HG03175 (cell line): ENCODE measurements at regions not wholly inside any gene's neighbourhood (a gene's known extent, or its start where the extent isn't known, plus 50 kb on each side); places are given as distances from the start of the nearest gene placed in this dataset.
"Not testable (repeated sequence)": the region's sequence is repeated elsewhere in the genome, so short reads cannot be mapped to it uniquely, and the experiment has no call there.

Source experiments
- ATAC-seq: cut with Tn5 transposase; IDR thresholded peaks from one replicate; pipeline ENCODE4 v1.9.1; 2021; ENCODE audit warnings: mild to moderate bottlenecking, moderate library complexity; ENCODE audit not compliant: unreplicated experiment

DNA sequence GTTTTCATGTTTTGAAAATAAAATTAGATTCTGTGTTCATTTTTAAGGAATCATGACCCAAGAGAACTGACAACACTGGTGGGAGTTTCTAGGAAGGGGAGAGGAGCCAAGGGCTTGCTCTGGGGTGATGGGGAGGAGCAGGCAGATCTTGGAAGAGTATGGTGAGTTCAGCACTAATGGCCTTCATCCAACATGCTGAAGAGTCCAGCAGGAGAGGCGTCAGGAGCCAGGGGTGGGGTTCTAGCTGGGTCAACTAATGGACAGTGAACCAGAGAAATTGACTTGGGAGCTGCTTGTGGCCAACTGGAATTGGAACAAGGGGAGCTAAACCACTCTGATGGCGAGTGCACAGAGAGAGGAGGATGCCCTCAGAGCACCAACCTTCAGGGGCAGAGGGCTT lies 107.1 kb downstream of the MRPL14 start:
- no peak for ATAC-seq

DNA sequence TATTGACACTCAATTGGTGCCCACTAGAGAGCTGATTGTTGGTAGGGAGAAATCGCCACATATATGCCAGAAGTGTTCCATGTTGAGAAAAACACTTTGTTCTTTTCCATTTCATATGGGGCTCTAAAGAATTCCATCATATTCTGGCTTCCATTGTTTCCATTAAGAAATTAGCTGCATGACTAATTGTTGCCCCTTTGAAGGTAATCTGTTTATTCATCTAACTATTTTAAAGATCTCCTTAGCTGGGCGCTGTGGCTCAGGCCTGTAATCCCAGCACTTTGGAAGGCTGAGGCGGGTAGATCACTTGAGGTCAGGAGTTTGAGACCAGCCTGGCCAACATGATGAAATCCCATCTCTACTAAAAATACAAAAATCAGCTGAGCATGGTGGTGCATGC lies 109.9 kb downstream of the MRPL14 start:
- not testable (repeated sequence) for ATAC-seq

DNA sequence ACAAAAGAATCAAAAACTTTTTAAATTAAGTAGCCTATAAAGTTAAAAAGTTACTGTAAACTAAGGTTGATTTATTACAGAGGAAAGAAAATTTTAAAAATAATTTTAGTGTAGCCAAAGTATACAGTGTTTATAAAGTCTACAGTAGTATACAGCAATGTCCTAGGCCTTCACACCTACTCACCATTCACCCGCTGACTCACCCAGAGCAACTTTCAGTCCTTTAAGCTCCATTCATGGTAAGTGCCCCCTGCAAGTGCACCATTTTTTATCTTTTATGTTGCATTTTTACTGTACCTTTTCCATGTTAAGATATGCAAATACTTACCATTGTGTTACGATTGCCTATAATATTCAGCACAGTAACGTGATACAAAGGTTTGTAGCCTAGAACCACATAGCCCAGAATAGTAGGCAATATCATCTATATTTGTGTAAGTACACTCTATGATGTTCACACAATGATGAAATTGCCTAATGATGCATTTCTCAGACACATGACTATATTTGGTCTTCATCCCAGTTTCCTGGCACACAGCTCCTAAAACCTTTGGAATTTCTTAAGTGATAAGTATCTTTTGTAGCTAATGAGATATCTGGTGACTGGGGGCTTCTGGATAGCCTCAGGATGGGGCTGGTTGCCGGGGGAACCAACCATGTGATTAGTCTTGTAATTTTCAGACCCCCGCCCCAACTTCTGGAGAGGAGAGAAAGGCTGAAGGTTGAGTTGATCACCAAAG lies 111.0 kb downstream of the MRPL14 start:
- ATAC-seq: no peak

DNA sequence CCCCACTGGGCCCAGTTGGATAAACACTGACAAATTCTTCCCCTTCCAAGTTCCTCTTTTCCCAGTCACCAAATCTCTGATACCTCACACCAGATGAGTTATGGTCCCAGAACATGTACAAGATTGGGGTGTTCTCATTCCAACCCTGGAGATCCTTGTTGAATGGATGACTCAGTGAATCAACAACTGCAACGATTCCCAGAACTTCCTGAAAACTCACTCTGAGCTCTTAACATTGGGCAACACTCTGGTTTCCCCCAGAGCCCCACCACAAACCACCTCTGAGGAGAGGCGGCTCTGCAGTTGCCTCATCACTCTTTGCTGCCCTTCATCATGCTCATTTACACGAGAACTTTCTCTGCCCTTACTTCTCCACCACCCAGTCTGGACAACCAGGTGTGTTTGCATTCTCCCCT lies 115.2 kb downstream of the MRPL14 start:
- no peak for ATAC-seq

DNA sequence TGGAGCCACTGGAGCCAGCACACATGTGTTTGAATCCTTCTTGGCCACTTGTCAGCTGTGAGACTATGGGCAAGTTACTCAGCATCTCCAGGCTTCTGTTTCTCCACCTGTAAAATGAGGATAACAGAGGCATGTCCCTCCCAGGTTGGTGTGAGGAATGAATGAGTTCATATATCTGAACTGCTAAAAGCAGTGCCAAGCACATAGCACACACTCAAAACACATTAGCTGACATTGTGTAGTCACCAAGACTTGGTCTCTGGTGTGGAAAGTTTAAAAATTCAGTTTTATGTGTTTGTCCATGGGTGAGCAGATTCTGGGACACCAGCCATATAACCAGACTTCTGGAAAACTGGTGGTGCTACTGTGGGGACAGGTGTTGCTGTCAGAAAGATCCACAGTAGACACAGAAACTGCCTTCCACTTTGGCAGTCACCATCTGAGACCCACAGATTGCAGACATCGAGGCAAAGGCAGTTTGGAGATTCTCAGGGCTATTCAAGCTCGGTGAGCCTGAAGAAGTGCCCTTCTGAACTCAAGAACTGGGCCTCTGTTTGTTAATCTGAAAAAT lies 115.8 kb downstream of the MRPL14 start:
- no peak for ATAC-seq

DNA sequence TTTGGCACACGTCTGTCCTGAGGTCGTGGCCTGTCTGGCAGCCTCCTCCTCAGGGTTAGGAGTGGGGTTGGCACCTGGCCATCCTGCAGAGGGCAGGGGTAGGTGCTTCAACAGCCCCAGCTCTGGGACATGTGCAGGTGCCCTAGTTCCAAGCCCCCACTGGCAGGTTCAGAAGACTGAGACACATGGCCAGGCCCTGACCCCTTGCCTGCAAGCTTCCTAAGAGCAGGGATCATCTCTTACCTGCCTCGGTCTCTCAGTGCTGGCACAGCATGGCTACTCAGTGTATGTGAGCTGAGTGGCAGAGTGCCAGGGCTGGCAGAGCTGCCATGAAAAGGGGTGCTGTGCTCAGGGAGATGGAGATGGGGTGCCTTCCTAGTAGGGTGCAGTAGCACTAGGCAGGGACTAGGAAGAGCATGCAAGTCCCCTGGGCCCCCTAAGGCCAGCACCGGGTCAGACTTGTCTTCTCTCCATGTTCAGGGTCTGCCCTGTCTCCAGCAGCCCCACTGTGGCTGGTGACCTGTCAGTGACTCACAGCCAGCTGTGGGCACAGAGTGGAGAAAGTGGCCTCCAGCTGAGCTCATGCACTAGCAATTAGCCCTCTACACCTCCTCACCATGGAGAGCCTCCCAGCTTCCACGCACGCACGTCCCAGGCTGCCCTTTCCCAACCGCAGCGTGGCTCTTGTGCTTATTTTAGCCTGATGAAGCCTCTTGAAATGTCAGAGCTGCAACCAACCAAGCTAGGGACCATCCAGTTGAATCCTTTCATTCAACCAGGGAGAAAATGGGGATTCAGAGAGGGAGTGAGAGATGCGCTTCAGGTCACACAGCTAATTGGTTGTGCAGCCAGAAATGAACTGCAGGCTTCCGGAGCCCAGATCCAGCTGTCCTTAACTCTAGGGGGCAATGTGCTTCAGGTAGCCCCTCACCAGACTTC lies 116.6 kb downstream of the MRPL14 start:
- no peak for ATAC-seq

DNA sequence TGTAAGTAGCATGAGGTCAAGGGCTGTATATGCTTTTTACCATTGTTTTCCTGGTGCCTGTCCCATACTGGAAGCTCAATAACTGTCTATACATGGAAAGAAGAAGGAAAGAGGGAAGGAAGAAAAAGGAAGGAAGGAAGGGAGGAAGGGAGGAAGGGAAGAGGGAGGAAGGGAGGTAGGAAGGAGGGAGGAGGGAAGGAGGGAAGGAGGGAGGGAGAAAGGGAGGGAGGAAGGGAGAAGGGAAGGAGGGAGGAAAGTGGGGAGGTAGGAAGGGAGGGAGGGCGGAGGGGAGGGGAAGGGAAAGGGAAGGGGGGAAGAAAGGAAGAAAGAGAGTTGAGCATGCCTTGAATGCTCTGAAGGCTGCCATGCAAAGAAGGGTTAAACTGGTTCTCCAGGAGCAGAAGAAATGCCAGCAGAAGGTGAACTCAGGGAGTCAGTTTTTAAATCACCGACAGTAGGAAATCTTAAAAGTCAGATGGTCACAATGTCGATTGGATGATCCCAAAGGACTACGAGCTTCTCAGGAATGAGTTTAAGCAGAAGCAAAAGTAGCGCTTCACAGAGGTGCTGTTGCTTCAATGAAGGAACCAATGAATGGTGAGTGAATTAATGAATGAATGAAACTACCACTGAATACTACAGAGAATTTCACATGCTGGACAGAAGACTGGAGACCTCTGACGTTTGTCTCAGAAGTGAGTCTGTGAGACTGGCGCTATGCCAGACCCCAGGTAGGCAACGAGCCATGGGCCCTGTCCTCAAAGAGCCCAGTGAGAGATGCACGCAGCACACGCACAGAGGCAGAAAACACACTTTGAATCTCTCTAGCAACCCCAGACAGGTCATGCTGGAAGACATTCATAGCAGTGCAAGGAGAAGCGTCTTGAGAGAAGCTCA lies 117.6 kb downstream of the MRPL14 start:
- no peak for ATAC-seq

DNA sequence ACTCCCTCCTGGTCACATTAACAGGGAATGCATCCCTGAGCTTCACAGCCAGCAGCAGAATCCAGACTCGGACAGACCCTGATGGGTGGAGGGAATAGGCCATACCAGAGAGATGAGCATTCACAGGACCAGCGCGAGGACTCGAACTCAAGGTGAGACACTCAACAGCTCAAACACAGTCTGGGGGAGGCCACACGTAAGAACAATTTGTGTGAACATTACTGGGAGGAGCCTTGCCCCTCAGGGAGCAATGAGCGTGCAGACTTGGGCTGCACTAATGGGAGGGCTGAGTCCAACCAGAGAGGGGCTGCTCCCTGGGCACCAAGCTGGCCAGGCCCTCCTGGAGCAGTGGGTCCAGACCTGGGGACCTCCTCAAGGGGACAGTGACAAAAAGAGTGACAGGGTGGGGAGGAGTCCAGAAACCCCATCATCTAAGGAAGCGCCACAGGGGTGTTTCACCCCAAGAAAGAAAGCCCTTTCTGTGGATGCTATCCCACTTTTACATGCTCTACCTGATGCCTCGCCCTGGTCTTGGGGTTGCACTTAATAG lies 118.4 kb downstream of the MRPL14 start:
- ATAC-seq: no peak

DNA sequence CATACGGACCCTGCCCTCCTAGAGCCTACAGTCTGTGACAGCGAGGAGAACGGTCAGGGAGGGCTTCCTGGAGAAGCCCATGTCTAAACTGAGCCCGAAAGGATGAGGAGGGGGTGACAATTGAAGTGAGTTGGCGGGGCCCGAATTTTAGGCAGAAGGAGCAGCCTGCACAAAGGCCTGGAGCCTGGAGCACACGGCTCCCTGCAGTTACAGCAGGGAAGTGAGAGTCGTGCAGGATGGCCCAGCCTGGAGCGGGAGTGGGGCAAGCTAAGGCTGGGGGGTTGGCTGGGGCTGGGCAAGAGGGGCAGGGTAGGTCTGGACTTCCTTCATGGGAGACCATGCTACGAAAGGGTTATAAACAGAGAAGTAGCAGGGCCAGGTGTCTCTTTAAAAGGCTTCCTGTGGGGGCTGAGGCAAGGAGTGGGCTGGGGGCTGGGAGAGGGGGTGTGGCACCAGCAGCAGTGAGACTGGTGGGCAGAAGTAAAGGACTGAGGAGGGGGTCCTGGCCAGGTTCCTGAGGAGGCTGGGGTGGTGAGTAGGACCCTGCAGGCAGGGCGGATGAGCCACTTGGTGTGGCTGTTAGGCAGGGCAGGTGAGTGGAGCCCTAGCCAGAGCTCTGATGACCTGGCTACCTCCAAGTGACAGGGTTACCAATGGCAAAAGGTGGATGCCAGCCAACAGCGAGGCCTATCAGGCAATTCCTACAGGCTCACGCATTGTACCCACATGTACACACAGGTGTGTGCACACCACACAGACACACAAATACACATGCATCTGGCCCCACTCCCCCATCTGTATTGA lies 119.2 kb downstream of the MRPL14 start:
- ATAC-seq: no peak

DNA sequence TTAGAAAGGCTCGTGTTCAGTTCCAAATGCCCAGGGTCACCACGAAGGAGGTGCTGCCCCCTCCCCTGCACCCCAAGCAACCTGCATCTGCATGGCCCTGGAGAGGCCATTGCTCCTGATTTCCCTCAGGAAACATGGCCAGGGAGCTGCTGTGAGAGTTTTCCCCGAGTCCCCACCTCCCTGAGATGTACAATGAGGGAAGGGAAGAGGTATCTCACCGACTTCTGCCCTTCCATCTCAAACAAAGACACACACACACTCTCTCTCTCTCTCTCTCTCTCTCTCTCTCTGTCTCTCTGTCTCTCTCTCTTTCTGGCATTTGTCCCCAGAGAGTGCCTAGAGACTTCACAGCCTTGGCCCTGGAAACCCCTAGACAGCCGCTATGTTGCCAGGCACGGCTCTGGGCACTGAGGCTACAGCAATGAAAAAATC lies 120.4 kb downstream of the MRPL14 start:
- ATAC-seq: no peak

DNA sequence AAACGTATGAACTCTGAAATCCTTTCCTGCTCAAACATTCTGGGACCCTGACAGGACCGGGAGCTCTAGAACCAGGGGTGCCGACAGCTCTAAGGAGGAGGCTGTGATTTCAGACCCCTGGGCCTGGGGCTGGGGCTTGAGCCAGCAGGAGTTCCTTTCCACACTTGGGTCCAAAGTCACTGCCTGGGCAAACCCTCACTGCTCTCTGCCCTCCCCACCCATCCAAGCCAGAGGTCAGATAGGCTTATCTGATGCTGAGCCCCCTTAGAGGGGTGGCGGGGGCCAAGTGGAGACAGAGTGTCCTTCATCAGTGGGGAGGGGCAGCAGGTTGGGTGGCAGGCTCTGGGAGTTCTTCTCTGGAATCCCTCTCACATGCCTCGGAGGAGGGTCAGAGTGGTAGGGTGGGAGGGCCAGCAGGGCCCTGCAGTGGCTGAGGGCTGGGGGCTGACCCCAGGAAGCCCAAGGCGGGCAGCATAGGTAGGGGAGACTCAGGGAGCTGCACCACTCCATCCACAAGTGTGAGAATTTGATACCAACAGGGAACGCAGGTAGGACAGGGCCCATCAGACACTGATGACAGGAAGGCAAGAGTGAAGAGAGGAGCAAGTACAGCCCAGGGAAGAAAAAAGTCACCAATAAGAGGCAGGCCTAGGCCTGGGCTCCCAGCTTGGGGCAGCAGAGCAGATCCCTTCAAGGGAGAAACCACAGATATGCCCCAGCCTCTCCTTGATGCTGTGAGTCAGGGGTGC lies 121.0 kb downstream of the MRPL14 start:
- ATAC-seq: no peak

DNA sequence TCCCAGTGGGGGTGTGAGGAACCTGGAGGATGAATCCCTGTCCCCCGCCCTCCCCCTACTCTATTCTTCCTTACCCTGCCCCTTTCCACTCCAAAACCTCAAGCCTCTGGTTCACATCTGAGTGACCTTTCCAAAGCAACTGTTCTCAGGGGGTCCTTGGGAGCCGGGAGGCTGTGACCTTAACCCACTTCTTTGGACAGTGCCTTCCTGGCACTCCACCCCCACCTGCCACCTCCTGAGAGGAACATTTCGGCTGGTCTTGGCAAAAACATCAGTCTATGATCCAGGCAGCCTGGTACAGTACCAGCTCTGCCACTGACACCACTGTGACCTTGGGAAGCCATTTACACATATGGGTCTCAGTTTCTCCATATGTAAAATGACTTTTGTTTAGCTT lies 121.7 kb downstream of the MRPL14 start:
- no peak for ATAC-seq

DNA sequence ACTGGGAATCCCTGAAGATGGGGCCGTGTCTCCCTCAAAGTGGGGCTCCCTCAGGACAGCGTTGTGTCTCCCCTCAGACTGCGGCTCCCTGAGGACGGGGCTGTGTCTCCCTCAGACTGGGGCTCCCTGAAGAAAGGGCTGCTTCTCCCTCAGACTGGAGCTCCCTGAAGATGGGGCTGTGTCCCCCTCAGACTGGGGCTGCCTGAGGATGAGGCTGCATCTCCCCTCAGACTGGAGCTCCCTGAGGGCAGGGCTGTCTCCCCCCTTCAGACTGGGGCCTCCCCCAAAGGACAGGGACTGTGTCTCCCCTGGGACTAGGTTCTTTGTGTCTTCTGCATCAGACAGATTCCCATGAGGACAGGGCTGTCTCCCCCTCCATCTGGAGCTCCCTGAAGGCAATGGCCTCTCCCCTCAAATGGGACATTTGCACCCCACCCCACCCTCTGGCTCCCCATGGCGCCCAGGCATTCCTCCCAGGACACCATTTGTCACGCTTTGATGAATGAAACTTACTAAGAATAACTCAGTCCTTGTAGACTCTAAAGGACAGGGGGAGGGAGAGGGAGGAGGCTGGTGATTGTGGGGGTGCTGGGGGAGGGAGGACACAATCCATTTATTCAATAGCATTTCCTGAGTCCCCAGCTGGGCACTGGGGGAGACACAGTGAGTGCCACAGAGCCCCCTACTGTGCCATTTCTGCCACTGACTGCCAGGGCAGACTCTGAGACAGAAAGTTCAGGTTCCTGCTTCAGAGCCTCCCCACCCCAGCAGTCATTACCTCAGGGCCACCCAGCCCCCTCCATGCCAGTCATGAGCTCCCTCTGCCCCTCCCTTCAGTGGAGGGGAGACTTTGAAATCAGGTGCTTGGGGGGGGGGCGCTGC lies 122.4 kb downstream of the MRPL14 start:
- no peak for ATAC-seq

DNA sequence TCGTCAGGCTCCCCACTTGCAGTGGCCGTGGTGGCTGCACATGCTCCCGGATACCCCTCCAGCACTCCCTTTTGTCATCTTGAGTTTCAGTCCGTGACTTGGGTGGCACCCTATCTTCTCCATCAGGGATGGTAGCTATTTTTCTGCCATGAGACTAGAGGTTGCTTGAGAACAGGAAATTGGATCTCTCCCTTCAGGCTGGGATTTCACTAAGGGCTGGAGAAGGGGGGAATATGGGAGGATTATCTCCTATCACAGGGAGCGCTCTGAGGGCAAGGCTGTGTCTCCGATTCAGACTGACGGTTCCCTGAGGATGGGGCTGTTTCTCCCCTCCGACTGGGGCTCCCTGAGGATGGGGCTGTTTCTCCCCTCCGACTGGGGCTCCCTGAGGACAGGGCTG lies 123.1 kb downstream of the MRPL14 start:
- no peak for ATAC-seq

DNA sequence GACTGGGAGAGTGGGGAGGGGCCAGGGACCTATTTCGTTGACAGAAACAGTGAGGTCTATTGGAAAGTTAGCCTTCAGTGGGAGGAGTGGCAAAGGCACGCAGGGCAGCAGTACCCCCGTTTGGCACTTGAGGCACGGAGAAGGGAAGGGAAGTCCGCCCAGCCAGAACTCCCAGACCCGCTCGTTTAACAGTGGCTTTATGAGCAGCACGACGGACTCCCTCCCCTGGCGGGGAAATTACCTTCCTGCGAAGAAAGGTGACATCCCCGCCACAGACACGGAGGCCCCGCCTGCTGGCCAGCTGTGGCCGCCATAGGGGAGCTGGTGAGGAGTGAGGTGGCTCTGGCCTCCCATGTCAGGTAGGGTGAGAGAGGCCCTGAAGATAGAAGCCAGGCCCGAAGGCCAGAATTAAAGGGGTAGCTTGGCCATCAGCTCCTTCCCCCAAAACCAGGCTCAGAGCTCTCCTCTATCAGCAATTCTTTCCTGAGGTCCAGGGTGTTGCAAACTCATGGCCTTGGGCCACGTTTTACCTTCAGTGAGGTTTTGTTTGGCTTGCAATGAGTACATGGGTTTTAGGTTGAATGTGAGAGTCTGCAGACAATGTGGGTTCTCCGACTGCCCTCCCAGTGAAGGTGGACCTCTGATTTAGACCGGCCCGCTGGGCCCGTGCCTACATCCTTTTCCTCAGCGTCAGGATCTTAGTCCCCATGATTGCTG lies 123.7 kb downstream of the MRPL14 start:
- ATAC-seq: no peak

DNA sequence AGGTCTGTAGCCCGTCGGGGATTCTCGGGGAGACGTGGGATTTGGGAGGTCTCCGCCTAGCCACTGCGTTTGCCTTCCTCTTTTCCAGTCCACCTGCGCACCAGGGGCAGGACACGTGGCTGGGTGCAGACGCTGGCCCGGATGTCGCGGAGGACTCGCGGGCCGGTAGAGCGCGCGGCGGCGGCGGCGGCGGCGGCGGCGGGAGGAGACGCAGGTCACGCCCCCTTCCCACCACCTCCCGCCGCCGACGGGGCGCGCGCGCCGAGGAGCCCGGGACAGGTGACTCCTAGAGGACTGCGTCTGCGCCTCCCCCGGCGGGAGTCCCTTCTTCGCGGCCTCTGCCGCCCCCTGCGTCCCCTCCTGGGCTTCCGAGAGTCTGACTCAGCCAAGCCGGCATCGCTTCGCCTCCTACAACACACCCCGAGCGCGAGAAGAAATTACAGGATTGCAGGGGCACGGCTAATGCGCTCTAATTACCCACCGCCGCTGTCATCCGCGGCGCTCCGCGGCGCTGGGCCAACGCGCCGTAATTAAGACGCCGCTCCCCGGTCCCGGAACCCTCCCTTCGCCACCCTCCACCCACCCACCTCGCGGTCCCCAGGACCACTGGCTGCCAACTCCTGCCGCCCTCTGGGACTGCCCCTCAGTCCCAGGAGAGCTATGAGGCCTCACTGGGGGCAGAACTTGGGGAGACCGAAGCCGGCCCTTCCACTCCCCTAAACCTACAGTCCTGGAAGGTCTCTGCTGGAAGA lies 124.5 kb downstream of the MRPL14 start:
- no peak for ATAC-seq
